SK-N-SH (cell line): ENCODE measurements at regions not wholly inside any gene's neighbourhood (a gene's known extent, or its start where the extent isn't known, plus 50 kb on each side); places are given as distances from the start of the nearest gene placed in this dataset.

Experiments used
- CTCF ChIA-PET: fragments of 300-600, 350-600 bp; formaldehyde crosslinking; extraction: SDS; loops from one replicate; lab custom pipeline; 2021; lab: Yijun Ruan, JAX
- POLR2A ChIA-PET: fragments of 350-600 bp; sonication (Branson Sonifier 250); formaldehyde crosslinking; extraction: SDS; loops from one replicate; lab custom pipeline; 2020; ENCODE audit warnings: antibody characterized with exemption, inconsistent platforms; lab: Yijun Ruan, JAX
- DNase-seq: peaks from one replicate; pipeline ENCODE4 v3.0.0; 2012
- H2AFZ ChIP-seq: fragments of 200-600 bp; sonication (generic); 2 replicates; pipeline ENCODE4 v1.8.1; 2016; ENCODE audit warnings: antibody characterized with exemption, mild to moderate bottlenecking, low read depth
- H3F3A ChIP-seq: fragments of 200-600 bp; sonication (generic); replicated peaks from 2 replicates; pipeline ENCODE3; 2016; ENCODE audit warnings: antibody characterized with exemption, mild to moderate bottlenecking; ENCODE audit not compliant: insufficient read depth
- H3K27ac ChIP-seq, 2 experiments: fragments of 200-500 bp in 1 of 2; fragments of 200-600 bp in 1 of 2; sonication (Bioruptor generic) in 1 of 2; sonication (generic), shearing (Covaris generic) in 1 of 2; 2 replicates each; pipeline versions ENCODE4 v1.5.1 to v1.6.1; 2014 to 2016; ENCODE audit warnings: low read depth in 2 of 2, inconsistent platforms in 1 of 2, low read length in 1 of 2, mild to moderate bottlenecking in 1 of 2, mixed read lengths in 1 of 2
- H3K27me3 ChIP-seq: fragments of 200-600 bp; sonication (generic), shearing (Covaris generic); 2 replicates; pipeline ENCODE4 v1.6.1; 2016; ENCODE audit warnings: mixed run types; ENCODE audit not compliant: insufficient read depth
- H3K36me3 ChIP-seq, 2 experiments: fragments of 200-500 bp in 1 of 2; fragments of 200-600 bp in 1 of 2; sonication (Bioruptor generic) in 1 of 2; sonication (generic) in 1 of 2; replicated peaks in 1 of 2; 2 replicates each; pipeline versions ENCODE3 to v1.5.1; 2014 to 2016; ENCODE audit warnings: low read length in 1 of 2, mild to moderate bottlenecking in 1 of 2; ENCODE audit not compliant: insufficient read depth in 2 of 2, control insufficient read depth in 1 of 2
- H3K4me1 ChIP-seq, 2 experiments: fragments of 200-500 bp in 1 of 2; fragments of 200-600 bp in 1 of 2; sonication (Bioruptor generic) in 1 of 2; sonication (generic), shearing (Covaris generic) in 1 of 2; 2 replicates each; pipeline versions ENCODE4 v1.5.1 to v1.6.1; 2014 to 2016; ENCODE audit warnings: low read depth in 1 of 2, low read length in 1 of 2, mixed run types in 1 of 2; ENCODE audit not compliant: insufficient read depth in 2 of 2, control insufficient read depth in 1 of 2
- H3K4me2 ChIP-seq: fragments of 200-600 bp; sonication (generic), shearing (Covaris generic); 2 replicates; pipeline ENCODE4 v1.6.1; 2017; ENCODE audit warnings: mixed run types
- H3K4me3 ChIP-seq, 2 experiments: fragments of 200-500 bp in 1 of 2; fragments of 200-600 bp in 1 of 2; sonication (Bioruptor generic) in 1 of 2; sonication (generic), shearing (Covaris generic) in 1 of 2; 2 replicates each; pipeline versions ENCODE4 v1.5.1 to v1.8.1; 2014 to 2016; ENCODE audit warnings: low read depth in 2 of 2, inconsistent platforms in 1 of 2, low read length in 1 of 2, mild to moderate bottlenecking in 1 of 2, mixed read lengths in 1 of 2, moderate library complexity in 1 of 2
- H3K79me2 ChIP-seq: fragments of 200-600 bp; sonication (generic); 2 replicates; pipeline ENCODE4 v1.8.1; 2017; ENCODE audit warnings: mild to moderate bottlenecking; ENCODE audit not compliant: insufficient read depth
- H3K9ac ChIP-seq: fragments of 200-600 bp; sonication (generic); 2 replicates; pipeline ENCODE4 v1.6.1; 2017; ENCODE audit warnings: mixed run types
- H3K9me2 ChIP-seq: fragments of 200-600 bp; sonication (generic); 2 replicates; pipeline ENCODE4 v1.6.1; 2017; ENCODE audit warnings: mixed run types
- H3K9me3 ChIP-seq: fragments of 200-600 bp; sonication (generic); 2 replicates; pipeline ENCODE4 v1.6.1; 2017; ENCODE audit warnings: mixed run types, mild to moderate bottlenecking, moderate library complexity
- H4K20me1 ChIP-seq: fragments of 200-600 bp; sonication (generic); 2 replicates; pipeline ENCODE4 v1.6.1; 2017; ENCODE audit warnings: mild to moderate bottlenecking, mixed run types; ENCODE audit not compliant: insufficient read depth
- CTCF ChIP-seq: fragments of 200-600 bp; sonication (generic); IDR thresholded peaks from 2 replicates; pipeline ENCODE4 v1.6.1; 2017; ENCODE audit warnings: antibody characterized with exemption, mild to moderate bottlenecking, moderate library complexity
- MAX ChIP-seq: IDR thresholded peaks from 2 replicates; pipeline ENCODE4 v1.4.0; 2012; ENCODE audit warnings: low read depth
- MEF2A ChIP-seq: IDR thresholded peaks from 2 replicates; pipeline ENCODE4 v1.4.0; 2012; ENCODE audit warnings: low read depth, borderline replicate concordance
- NRF1 ChIP-seq: IDR thresholded peaks from 2 replicates; pipeline ENCODE4 v1.6.1; 2012; ENCODE audit warnings: low read depth, mild to moderate bottlenecking, low read length
- RAD21 ChIP-seq: IDR thresholded peaks from 2 replicates; pipeline ENCODE4 v1.6.1; 2012; ENCODE audit warnings: mild to moderate bottlenecking, low read length
- YY1 ChIP-seq: IDR thresholded peaks from 2 replicates; pipeline ENCODE4 v1.4.0; 2012; ENCODE audit warnings: low read depth, mild to moderate bottlenecking
- ZBTB33 ChIP-seq: IDR thresholded peaks from 2 replicates; pipeline ENCODE4 v1.4.0; 2012; ENCODE audit warnings: low read depth, borderline replicate concordance
- WGBS: methylation state at CpG from one replicate; pipeline ENCODE4 v1.1.6; 2017; ENCODE audit warnings: low lambda C conversion rate; 5-methylcytosine and 5-hydroxymethylcytosine counted together
- TF ChIP-seq, protein P1 (sequence below): IDR thresholded peaks from 2 replicates; pipeline ENCODE4 v1.6.1; 2012; ENCODE audit warnings: mild to moderate bottlenecking, low read depth, low read length, moderate library complexity
- TF ChIP-seq, protein P2 (sequence below): IDR thresholded peaks from 2 replicates; pipeline ENCODE4 v1.4.0; 2012; ENCODE audit warnings: low read depth, borderline replicate concordance

DNA sequence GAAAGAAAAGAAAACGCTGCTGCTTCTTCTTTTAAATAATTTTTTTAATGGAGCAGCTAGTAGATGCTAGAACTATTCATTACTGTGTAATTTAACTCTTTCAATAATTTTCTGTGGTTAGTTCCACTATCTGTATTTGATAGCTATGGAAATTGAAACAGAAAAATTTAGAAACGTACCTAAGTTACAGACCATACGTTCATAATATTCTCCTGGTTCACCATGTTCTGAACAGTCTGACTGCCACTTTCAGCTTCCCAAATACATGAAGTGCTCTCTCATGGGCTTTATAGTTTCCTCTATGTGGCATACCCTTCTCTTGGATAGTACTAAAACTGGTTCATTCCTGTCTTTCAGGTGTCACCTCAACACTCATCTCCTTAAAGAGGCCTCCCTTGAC, 508.0 kb downstream of the MDFIC start:
- Histone ChIP-seq H3K9ac (no peak overlapping the region), H4K20me1 (no peaks in the 10 kb centered on the region), H3K27me3 (0 out of 2 replicates have a peak, but pooled peaks cover 9% of the 10 kb centered on the region), H3K79me2 (no peaks in the 10 kb centered on the region), H3F3A (no peaks in the 10 kb centered on the region), H3K4me2 (no peak overlapping the region), H3K9me2 (no peaks in the 10 kb centered on the region), H3K9me3 (no peaks in the 10 kb centered on the region), H3K36me3 (no peaks in the 10 kb centered on the region), H2AFZ (no peak overlapping the region), H3K4me3 (no peak overlapping the region), H3K4me1 (no peaks in the 10 kb centered on the region), H3K27ac (no peak overlapping the region)
- no peak for TF ChIP-seq MEF2A
- TF ChIP-seq RAD21, result no peak
- TF ChIP-seq, protein P1, sequence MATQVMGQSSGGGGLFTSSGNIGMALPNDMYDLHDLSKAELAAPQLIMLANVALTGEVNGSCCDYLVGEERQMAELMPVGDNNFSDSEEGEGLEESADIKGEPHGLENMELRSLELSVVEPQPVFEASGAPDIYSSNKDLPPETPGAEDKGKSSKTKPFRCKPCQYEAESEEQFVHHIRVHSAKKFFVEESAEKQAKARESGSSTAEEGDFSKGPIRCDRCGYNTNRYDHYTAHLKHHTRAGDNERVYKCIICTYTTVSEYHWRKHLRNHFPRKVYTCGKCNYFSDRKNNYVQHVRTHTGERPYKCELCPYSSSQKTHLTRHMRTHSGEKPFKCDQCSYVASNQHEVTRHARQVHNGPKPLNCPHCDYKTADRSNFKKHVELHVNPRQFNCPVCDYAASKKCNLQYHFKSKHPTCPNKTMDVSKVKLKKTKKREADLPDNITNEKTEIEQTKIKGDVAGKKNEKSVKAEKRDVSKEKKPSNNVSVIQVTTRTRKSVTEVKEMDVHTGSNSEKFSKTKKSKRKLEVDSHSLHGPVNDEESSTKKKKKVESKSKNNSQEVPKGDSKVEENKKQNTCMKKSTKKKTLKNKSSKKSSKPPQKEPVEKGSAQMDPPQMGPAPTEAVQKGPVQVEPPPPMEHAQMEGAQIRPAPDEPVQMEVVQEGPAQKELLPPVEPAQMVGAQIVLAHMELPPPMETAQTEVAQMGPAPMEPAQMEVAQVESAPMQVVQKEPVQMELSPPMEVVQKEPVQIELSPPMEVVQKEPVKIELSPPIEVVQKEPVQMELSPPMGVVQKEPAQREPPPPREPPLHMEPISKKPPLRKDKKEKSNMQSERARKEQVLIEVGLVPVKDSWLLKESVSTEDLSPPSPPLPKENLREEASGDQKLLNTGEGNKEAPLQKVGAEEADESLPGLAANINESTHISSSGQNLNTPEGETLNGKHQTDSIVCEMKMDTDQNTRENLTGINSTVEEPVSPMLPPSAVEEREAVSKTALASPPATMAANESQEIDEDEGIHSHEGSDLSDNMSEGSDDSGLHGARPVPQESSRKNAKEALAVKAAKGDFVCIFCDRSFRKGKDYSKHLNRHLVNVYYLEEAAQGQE, result no peak
- TF ChIP-seq, protein P2, sequence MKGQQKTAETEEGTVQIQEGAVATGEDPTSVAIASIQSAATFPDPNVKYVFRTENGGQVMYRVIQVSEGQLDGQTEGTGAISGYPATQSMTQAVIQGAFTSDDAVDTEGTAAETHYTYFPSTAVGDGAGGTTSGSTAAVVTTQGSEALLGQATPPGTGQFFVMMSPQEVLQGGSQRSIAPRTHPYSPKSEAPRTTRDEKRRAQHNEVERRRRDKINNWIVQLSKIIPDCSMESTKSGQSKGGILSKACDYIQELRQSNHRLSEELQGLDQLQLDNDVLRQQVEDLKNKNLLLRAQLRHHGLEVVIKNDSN, result no peak
- no peak for TF ChIP-seq ZBTB33
- no peak for TF ChIP-seq MAX
- TF ChIP-seq CTCF, result no peak
- no peak for TF ChIP-seq NRF1
- ChIA-PET CTCF (no interaction called here), POLR2A (no interaction called here)
- DNase-seq, result no peak
- 4% methylated on average over 3 of the region's 3 CpGs for WGBS

DNA sequence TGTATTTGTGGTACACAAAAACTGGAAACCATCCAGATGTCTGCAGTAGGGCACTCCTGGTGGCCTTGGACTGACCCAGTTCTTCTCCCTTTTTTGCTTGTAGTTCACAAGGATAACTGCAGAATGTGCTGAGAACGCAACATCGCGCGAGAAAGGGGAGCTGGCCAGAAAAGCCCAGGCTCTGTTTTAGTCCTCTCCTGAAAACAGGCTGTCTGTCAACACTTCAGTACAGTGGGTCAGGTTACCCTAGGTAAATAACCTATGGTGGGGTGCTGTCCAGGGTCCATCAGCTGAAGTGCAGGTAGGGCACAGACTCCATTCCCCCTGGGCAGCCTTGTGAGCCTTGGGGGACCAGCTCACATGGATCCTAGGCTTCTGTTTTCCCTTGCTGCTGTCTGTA, 495.8 kb downstream of the MDFIC start:
- H3K27ac ChIP-seq, result no peak overlapping the region
- DNase-seq, result no peak
- no peaks in the 10 kb centered on the region for H3K9me3 ChIP-seq
- H3K27me3 ChIP-seq, result no peaks in the 10 kb centered on the region
- CTCF ChIA-PET, result no interaction called here
- WGBS, result 80% methylated on average over 4 of the region's 4 CpGs
- no peaks in the 10 kb centered on the region for H3K79me2 ChIP-seq
- no peak overlapping the region for H3K9ac ChIP-seq
- no peaks in the 10 kb centered on the region for H3F3A ChIP-seq
- H3K4me3 ChIP-seq, result no peak overlapping the region
- no peaks in the 10 kb centered on the region for H3K36me3 ChIP-seq
- H3K4me1 ChIP-seq, result no peaks in the 10 kb centered on the region
- TF ChIP-seq YY1, result no peak
- H4K20me1 ChIP-seq, result no peaks in the 10 kb centered on the region
- H2AFZ ChIP-seq, result no peak overlapping the region
- POLR2A ChIA-PET, result no interaction called here
- H3K9me2 ChIP-seq, result no peaks in the 10 kb centered on the region
- no peak overlapping the region for H3K4me2 ChIP-seq
